Activated CD8-positive, alpha-beta T cell treated with anti-CD3 and anti-CD28 coated beads, Interleukin-2, amount 10 ng/mL, durations not matched to agents 7 days and 5 days (primary cell): ENCODE measurements at regions not wholly inside any gene's neighbourhood (a gene's known extent, or its start where the extent isn't known, plus 50 kb on each side); places are given as distances from the start of the nearest gene placed in this dataset.

Experiments
- ATAC-seq: fragments of 150-1000 bp; cut with Tn5 transposase; one replicate; pipeline ENCODE4 v1.10.0; 2021; ENCODE audit warnings: moderate library complexity
- CTCF ChIA-PET: fragments of 350-600 bp; sonication (Branson Sonifier 250); formaldehyde crosslinking; loops from one replicate; lab custom pipeline; 2021; ENCODE audit warnings: antibody characterized with exemption; lab: Charles Lee
- POLR2A ChIA-PET: fragments of 350-600 bp; sonication (Branson Sonifier 250); formaldehyde crosslinking; loops from one replicate; lab custom pipeline; 2021; ENCODE audit warnings: antibody characterized with exemption; lab: Charles Lee
- DNase-seq: peaks from one replicate; pipeline ENCODE4 v3.0.0-alpha.2; 2020
- H3K27ac Mint-ChIP-seq: one replicate; pipeline ENCODE4 v1.8.0; 2021; ENCODE audit warnings: mild to moderate bottlenecking, mixed read lengths
- H3K27me3 Mint-ChIP-seq: one replicate; pipeline ENCODE4 v1.8.0; 2021; ENCODE audit warnings: low read depth, mixed read lengths
- H3K36me3 Mint-ChIP-seq: one replicate; pipeline ENCODE4 v1.8.0; 2021; ENCODE audit warnings: low read depth, mixed read lengths
- H3K4me1 Mint-ChIP-seq: one replicate; pipeline ENCODE4 v1.8.0; 2021; ENCODE audit warnings: low read depth, mixed read lengths
- H3K4me3 Mint-ChIP-seq: one replicate; pipeline ENCODE4 v1.8.0; 2021; ENCODE audit warnings: mild to moderate bottlenecking, mixed read lengths
- H3K9me3 Mint-ChIP-seq: one replicate; pipeline ENCODE4 v1.8.0; 2022; ENCODE audit warnings: mixed read lengths; ENCODE audit not compliant: insufficient read depth

GRCh38 chr7:46432708-46433107 is 511.6 kb upstream of the IGFBP3 start:
- Mint-ChIP-seq H3K36me3 (no peaks in the 10 kb centered on the region), H3K27ac (no peak overlapping the region), H3K27me3 (no peaks in the 10 kb centered on the region), H3K4me1 (no peaks in the 10 kb centered on the region), H3K9me3 (peaks cover 10% of the 10 kb centered on the region), H3K4me3 (no peak overlapping the region)
- CTCF ChIA-PET = no interaction called here
- no peak for DNase-seq
- no peak for ATAC-seq
- POLR2A ChIA-PET = no interaction called here

- peaks cover 14% of the 10 kb centered on the region for H3K9me3 Mint-ChIP-seq
- CTCF ChIA-PET = no interaction called here
- no peaks in the 10 kb centered on the region for H3K4me1 Mint-ChIP-seq
- H3K27ac Mint-ChIP-seq = no peak overlapping the region
- DNase-seq = no peak
- H3K27me3 Mint-ChIP-seq = no peaks in the 10 kb centered on the region
- ATAC-seq = no peak
- no peak overlapping the region for H3K4me3 Mint-ChIP-seq
- POLR2A ChIA-PET = no interaction called here
- no peaks in the 10 kb centered on the region for H3K36me3 Mint-ChIP-seq
Measured at GRCh38 chr7:46428295-46428694, 507.2 kb upstream of the IGFBP3 start.

GRCh38 chr7:46424934-46425333 is 503.9 kb upstream of the IGFBP3 start:
- H3K27me3 Mint-ChIP-seq = no peaks in the 10 kb centered on the region

DNA sequence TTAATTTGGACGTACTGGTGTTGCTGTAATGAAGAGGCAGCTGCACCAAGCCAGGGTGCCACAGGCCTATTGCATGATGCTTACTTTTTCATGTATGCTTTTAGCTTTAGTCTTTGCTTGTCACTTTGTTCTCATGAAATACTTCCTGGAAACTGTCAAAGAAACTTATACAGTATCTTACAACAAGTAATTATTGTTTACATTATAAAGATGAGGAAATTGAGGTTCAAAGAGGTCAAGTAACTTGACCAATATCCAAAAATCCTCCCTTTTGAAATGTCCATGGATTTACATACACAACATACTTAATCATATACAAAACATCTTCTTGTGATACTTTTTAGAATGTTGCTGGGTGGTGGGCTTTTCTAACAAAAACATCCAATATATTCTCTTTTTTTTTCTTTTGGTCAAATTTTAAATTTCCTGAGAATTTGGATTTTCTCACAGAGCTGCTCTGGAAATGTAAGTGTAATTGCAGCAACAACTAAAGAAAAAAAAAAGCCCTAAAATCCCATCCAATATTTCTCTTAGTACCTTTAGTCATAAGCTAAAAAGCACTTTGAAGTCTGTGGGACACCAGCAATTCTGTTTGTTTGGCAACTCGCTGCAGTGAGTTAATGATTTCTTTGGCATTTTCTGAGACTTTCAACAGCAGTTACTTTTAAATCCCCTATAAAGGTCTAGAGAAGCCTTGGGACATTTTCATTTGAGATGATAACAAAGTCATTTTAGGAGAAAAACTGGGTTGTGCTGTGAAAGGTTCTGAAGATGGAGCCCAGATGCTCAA is 500.6 kb upstream of the IGFBP3 start:
- ChIA-PET CTCF (no interaction called here), POLR2A (no interaction called here)
- no peaks in the 10 kb centered on the region for H3K4me1 Mint-ChIP-seq
- no peaks in the 10 kb centered on the region for H3K27me3 Mint-ChIP-seq
- H3K9me3 Mint-ChIP-seq = peaks cover 7% of the 10 kb centered on the region
- ATAC-seq = no peak
- no peaks in the 10 kb centered on the region for H3K36me3 Mint-ChIP-seq
- no peak for DNase-seq
- H3K4me3 Mint-ChIP-seq = no peak overlapping the region
- no peak overlapping the region for H3K27ac Mint-ChIP-seq

More at GRCh38 chr7:46424934-46425333, 503.9 kb upstream of the IGFBP3 start:
- POLR2A ChIA-PET = interaction anchor here (0.6 kb wide), 1 partner anchor 631 kb away, joined by 5 read pairs; no protein-coding TSS in a partner anchor
- Mint-ChIP-seq H3K4me1 (no peaks in the 10 kb centered on the region), H3K36me3 (no peaks in the 10 kb centered on the region), H3K27ac (no peak overlapping the region), H3K9me3 (peaks cover 9% of the 10 kb centered on the region), H3K4me3 (no peak overlapping the region)
- ATAC-seq (no peak), DNase-seq (no peak)
- CTCF ChIA-PET = no interaction called here

GRCh38 chr7:46414946-46415345 is 493.9 kb upstream of the IGFBP3 start:
- Mint-ChIP-seq H3K4me1 (no peaks in the 10 kb centered on the region), H3K27me3 (no peaks in the 10 kb centered on the region), H3K36me3 (no peaks in the 10 kb centered on the region), H3K4me3 (no peak overlapping the region), H3K9me3 (peaks cover 7% of the 10 kb centered on the region), H3K27ac (no peak overlapping the region)
- ATAC-seq (no peak), DNase-seq (no peak)
- ChIA-PET POLR2A (no interaction called here), CTCF (no interaction called here)

DNA sequence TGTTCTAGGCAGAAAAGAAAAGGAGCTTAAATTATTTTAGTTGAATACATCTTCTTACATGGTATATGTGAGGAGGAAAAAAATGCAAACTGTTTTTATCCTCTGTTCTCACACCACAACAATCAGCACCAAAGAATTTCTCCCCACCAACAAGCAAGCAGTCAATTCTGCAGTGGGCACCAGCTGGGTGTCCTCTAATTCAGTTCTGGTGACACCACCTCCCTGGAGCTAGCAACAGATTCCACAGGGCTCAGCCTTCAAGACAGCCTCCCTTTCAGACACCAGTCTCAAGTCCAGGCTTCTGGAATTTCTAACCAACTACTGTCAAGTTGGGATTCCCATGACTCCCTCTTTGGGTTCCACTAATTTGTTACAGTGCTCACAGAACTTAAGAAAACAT is 490.2 kb upstream of the IGFBP3 start:
- Mint-ChIP-seq H3K9me3 (peaks cover 7% of the 10 kb centered on the region), H3K4me3 (no peak overlapping the region), H3K27ac (no peak overlapping the region), H3K36me3 (no peaks in the 10 kb centered on the region), H3K27me3 (no peaks in the 10 kb centered on the region), H3K4me1 (no peaks in the 10 kb centered on the region)
- ChIA-PET CTCF (no interaction called here), POLR2A (no interaction called here)
- DNase-seq (no peak), ATAC-seq (no peak)

DNA sequence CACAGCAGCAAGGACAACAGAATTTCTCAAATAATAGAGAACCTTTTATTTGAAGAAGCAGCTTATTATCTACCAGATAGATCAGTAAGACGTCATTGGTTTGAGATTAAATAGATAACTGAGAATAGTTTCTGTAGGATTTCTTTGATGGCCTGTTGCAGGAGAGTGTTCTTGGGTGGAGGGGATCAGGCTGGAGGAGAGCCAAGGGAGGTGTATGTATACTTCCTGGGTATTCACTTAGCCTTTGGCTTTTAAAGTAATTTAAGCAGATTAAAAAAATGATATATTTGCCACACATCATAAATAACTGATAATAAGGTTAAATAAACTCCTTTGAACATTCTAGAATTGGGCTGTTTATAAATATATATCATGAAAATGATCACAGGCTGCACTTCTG is 486.1 kb upstream of the IGFBP3 start:
- Mint-ChIP-seq H3K27ac (no peak overlapping the region), H3K4me3 (no peak overlapping the region), H3K27me3 (no peaks in the 10 kb centered on the region), H3K9me3 (peaks cover 7% of the 10 kb centered on the region), H3K36me3 (no peaks in the 10 kb centered on the region), H3K4me1 (no peaks in the 10 kb centered on the region)
- ChIA-PET CTCF (no interaction called here), POLR2A (no interaction called here)
- no peak for DNase-seq
- ATAC-seq = no peak

GRCh38 chr7:46397591-46397990 is 476.5 kb upstream of the IGFBP3 start:
- ChIA-PET CTCF (no interaction called here), POLR2A (no interaction called here)
- no peaks in the 10 kb centered on the region for H3K36me3 Mint-ChIP-seq
- H3K9me3 Mint-ChIP-seq = peaks cover 8% of the 10 kb centered on the region
- H3K27me3 Mint-ChIP-seq = no peaks in the 10 kb centered on the region
- H3K4me1 Mint-ChIP-seq = no peaks in the 10 kb centered on the region
- H3K4me3 Mint-ChIP-seq = no peak overlapping the region
- H3K27ac Mint-ChIP-seq = no peak overlapping the region
- ATAC-seq (no peak), DNase-seq (no peak)

DNA sequence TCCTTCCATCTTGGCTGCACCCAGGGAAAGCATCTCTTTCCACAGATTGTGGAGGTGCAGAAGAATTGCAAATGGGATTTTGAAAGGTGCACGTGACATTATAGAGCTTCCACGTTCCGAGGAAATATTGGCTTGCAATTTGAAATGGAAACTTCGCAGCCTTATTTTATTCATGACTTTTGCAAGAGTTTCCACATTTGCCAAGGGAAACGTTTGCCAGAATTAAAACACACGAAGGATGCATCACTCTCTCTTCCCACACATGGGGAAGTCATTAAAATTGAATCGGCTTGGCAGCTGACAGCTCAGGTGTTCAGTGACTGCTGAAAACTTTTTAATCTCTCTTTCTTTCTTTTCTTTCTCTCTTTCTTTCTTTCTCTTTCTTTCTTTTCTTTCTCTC is 475.4 kb upstream of the IGFBP3 start:
- Mint-ChIP-seq H3K4me1 (no peaks in the 10 kb centered on the region), H3K4me3 (no peak overlapping the region), H3K27ac (no peak overlapping the region), H3K36me3 (no peaks in the 10 kb centered on the region), H3K9me3 (peaks cover 8% of the 10 kb centered on the region), H3K27me3 (no peaks in the 10 kb centered on the region)
- ChIA-PET CTCF (no interaction called here), POLR2A (no interaction called here)
- DNase-seq = no peak
- no peak for ATAC-seq

GRCh38 chr7:46393142-46393541 is 472.1 kb upstream of the IGFBP3 start:
- no peak overlapping the region for H3K4me3 Mint-ChIP-seq
- no peaks in the 10 kb centered on the region for H3K36me3 Mint-ChIP-seq
- ATAC-seq = no peak
- no peaks in the 10 kb centered on the region for H3K4me1 Mint-ChIP-seq
- ChIA-PET POLR2A (no interaction called here), CTCF (no interaction called here)
- no peaks in the 10 kb centered on the region for H3K9me3 Mint-ChIP-seq
- H3K27ac Mint-ChIP-seq = no peak overlapping the region
- H3K27me3 Mint-ChIP-seq = no peaks in the 10 kb centered on the region
- no peak for DNase-seq

DNA sequence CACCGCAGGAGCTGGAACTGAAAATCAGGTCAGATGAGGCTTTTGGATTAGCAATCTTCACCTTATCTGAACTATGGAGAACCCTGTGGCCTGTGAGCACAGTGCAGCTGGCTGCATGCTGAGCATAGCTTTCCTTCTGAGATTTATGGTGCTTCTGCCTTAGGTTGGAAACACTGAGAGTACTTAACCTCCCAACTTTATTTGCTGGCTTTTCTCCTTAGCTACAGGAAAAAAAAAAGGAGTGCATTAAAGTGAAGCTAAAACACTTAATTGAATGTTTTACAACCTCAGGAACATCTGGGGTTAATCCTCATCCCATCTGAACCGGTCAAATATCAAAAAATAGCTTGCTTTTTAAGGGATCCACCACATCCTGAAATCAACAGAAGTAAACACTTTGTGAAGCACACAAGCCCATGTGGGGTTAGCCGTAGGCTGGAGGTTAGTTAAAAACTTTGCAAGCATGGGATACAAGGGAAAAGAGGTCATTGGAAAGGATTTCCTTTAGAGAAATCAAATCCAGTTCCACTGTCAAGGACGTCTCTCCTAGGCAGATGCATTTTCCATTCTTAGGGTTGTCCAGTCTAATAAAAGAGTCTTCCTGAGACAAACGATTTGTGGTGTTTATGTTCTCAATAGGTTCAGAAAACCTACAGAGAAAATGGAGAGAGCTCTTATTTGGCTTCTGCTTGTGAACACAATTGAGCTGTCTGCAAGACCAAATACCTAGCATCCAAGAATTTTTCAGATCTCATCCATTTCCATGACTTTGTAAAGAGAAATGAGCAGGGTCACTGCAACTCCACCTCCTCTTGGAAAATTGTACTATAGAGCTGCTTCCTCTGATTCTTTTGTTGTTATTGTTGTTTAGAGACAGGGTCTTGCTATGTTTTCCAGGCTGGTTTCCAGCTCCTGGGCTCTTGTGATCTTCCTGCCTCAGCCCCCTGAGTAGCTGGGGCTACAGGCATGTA is 470.4 kb upstream of the IGFBP3 start:
- ATAC-seq (no peak), DNase-seq (no peak)
- H3K4me3 Mint-ChIP-seq = no peak overlapping the region
- H3K27me3 Mint-ChIP-seq = no peaks in the 10 kb centered on the region
- no peaks in the 10 kb centered on the region for H3K9me3 Mint-ChIP-seq
- no peaks in the 10 kb centered on the region for H3K36me3 Mint-ChIP-seq
- no peak overlapping the region for H3K27ac Mint-ChIP-seq
- no peaks in the 10 kb centered on the region for H3K4me1 Mint-ChIP-seq
- ChIA-PET POLR2A (no interaction called here), CTCF (no interaction called here)

DNA sequence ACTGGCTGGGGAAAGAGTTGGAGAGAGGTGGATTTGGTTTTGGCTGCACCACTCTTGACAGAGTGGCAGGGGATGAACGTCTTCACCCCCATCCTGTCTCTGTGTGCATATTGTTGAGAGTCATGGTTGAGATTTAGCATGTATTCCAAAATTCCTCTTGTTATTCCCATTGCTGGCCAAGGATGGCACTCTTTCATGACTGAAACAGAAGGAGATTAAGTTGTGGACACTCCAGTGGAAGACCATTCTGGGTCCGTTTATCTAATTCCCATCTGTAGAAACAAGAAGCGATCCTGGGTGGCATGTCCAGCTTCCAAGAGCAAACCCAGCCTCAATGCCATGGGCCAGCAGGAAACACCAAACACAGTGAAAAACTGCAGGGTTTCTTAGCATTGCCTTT is 469.0 kb upstream of the IGFBP3 start:
- H3K27me3 Mint-ChIP-seq = no peaks in the 10 kb centered on the region
- H3K9me3 Mint-ChIP-seq = no peaks in the 10 kb centered on the region
- ATAC-seq = no peak
- no peak for DNase-seq
- ChIA-PET CTCF (no interaction called here), POLR2A (no interaction called here)
- no peak overlapping the region for H3K4me3 Mint-ChIP-seq
- H3K27ac Mint-ChIP-seq = no peak overlapping the region
- H3K36me3 Mint-ChIP-seq = no peaks in the 10 kb centered on the region
- H3K4me1 Mint-ChIP-seq = no peaks in the 10 kb centered on the region
